Mesendoderm (in vitro differentiated cells): ENCODE measurements at regions not wholly inside any gene's neighbourhood (a gene's known extent, or its start where the extent isn't known, plus 50 kb on each side); places are given as distances from the start of the nearest gene placed in this dataset.
"Not testable (repeated sequence)": the region's sequence is repeated elsewhere in the genome, so short reads cannot be mapped to it uniquely, and the experiment has no call there.

Experiments used
- DNase-seq: peaks from one replicate; pipeline ENCODE4 v3.0.0; 2013
- H2AK5ac ChIP-seq: 2 replicates; pipeline ENCODE4 v1.6.1; 2013; ENCODE audit warnings: low read length, inconsistent platforms
- H2BK120ac ChIP-seq: 2 replicates; pipeline ENCODE4 v1.6.1; 2013; ENCODE audit warnings: low read depth, mild to moderate bottlenecking, low read length, moderate library complexity, mixed read lengths
- H2BK15ac ChIP-seq: replicated peaks from 2 replicates; pipeline ENCODE4 v1.6.1; 2013; ENCODE audit warnings: low read depth, mild to moderate bottlenecking, moderate library complexity
- H2BK5ac ChIP-seq: 2 replicates; pipeline ENCODE4 v1.6.1; 2013; ENCODE audit warnings: low read length, inconsistent platforms
- H3K18ac ChIP-seq: 2 replicates; pipeline ENCODE4 v1.6.1; 2013; ENCODE audit warnings: mild to moderate bottlenecking, low read length, mixed read lengths
- H3K23ac ChIP-seq: one replicate; pipeline ENCODE4 v1.6.1; 2013; ENCODE audit warnings: low read length
- H3K27ac ChIP-seq: 2 replicates; pipeline ENCODE4 v1.5.1; 2013; ENCODE audit warnings: low read depth, mild to moderate bottlenecking, inconsistent platforms, low read length, moderate library complexity
- H3K27me3 ChIP-seq: 2 replicates; pipeline ENCODE4 v1.6.1; 2013; ENCODE audit warnings: low read length, control low read depth, mild to moderate bottlenecking, inconsistent platforms; ENCODE audit not compliant: insufficient read depth, poor library complexity
- H3K36me3 ChIP-seq: 2 replicates; pipeline ENCODE4 v1.6.1; 2013; ENCODE audit warnings: low read length, inconsistent platforms; ENCODE audit not compliant: control insufficient read depth, insufficient read depth
- H3K4ac ChIP-seq: one replicate; pipeline ENCODE4 v1.6.1; 2013; ENCODE audit warnings: low read depth, mild to moderate bottlenecking, low read length, moderate library complexity
- H3K4me1 ChIP-seq: 2 replicates; pipeline ENCODE4 v1.6.1; 2013; ENCODE audit warnings: low read depth, low read length, inconsistent platforms; ENCODE audit not compliant: control insufficient read depth
- H3K4me2 ChIP-seq: 2 replicates; pipeline ENCODE4 v1.6.1; 2013; ENCODE audit warnings: low read length
- H3K4me3 ChIP-seq: 2 replicates; pipeline ENCODE4 v1.5.1; 2013; ENCODE audit warnings: mild to moderate bottlenecking, low read length
- H3K56ac ChIP-seq: one replicate; pipeline ENCODE4 v1.6.1; 2013; ENCODE audit warnings: low read length
- H3K79me1 ChIP-seq: 2 replicates; pipeline ENCODE4 v1.6.1; 2013; ENCODE audit warnings: low read length, inconsistent platforms
- H3K79me2 ChIP-seq: 2 replicates; pipeline ENCODE4 v1.6.1; 2013; ENCODE audit warnings: mild to moderate bottlenecking, low read length; ENCODE audit not compliant: control insufficient read depth, insufficient read depth
- H3K9ac ChIP-seq: 2 replicates; pipeline ENCODE4 v1.6.1; 2013; ENCODE audit warnings: low read length, inconsistent platforms
- H4K5ac ChIP-seq: one replicate; pipeline ENCODE4 v1.6.1; 2013; ENCODE audit warnings: low read length
- H4K8ac ChIP-seq: one replicate; pipeline ENCODE4 v1.6.1; 2013; ENCODE audit warnings: low read depth, mild to moderate bottlenecking, control low read depth, low read length, moderate library complexity
- WGBS: extraction: QIAGEN DNeasy Blood & Tissue Kit; methylation state at CpG from one replicate; pipeline ENCODE4 v1.1.7; 2013; ENCODE audit warnings: low lambda C conversion rate, missing lambda C conversion rate; ENCODE audit not compliant: insufficient coverage; ENCODE audit errors: extremely low coverage; 5-methylcytosine and 5-hydroxymethylcytosine counted together

- peak; percentile 2 for DNase-seq
- Histone ChIP-seq H3K4me1 (no peaks in the 10 kb centered on the region), H3K36me3 (no peaks in the 10 kb centered on the region), H2BK15ac (no peak overlapping the region), H4K8ac (no peak overlapping the region), H2BK120ac (no peak overlapping the region), H3K4me3 (no peak overlapping the region), H3K23ac (no peak overlapping the region), H3K18ac (no peak overlapping the region), H3K9ac (no peak overlapping the region), H2BK5ac (no peak overlapping the region), H3K4me2 (no peak overlapping the region), H4K5ac (no peak overlapping the region), H3K27ac (no peak overlapping the region), H3K56ac (no peak overlapping the region), H3K27me3 (no peaks in the 10 kb centered on the region), H3K79me2 (no peaks in the 10 kb centered on the region), H2AK5ac (no peak overlapping the region), H3K4ac (no peak overlapping the region), H3K79me1 (no peaks in the 10 kb centered on the region)
- no CpG with 5 or more reads among the region's 1 CpG for WGBS
Observed at GRCh38 chr17:71870546-71870862, 250.3 kb upstream of the SOX9 start.

DNA sequence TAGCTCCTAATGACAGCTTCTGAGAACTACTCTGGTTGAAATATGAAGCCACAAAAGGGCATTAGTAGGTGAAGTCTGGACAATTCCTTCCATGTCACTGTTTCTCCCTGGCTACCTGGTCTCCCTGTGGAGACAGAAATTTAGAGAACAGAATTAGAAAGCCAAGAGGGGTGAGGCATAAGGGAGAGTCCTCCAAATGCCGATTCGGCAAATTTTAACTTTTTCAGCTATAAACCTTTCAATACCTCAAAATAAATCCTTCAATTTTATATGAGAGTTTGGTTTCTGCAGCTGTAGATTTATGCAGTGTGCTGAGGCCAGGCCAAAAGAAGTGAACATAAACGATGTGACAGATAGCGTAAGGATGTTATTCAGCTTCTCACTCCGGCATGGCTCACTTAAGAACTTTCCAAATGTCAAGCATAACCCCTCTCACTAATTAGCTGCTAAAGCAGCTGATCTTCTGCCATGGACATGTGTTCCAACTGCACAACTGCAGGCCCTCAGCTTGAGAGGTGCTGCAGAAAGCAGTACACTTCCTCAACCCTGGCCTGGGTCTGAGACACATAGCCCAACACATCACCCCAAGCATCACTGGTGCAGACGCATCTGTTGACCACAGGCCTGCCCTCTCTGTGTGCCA, 247.9 kb upstream of the SOX9 start:
- Histone ChIP-seq H2BK5ac (no peak overlapping the region), H2BK15ac (no peak overlapping the region), H2AK5ac (no peak overlapping the region), H3K79me1 (no peaks in the 10 kb centered on the region), H2BK120ac (no peak overlapping the region), H3K79me2 (no peaks in the 10 kb centered on the region), H4K5ac (no peak overlapping the region), H3K4me1 (no peaks in the 10 kb centered on the region), H3K27me3 (no peaks in the 10 kb centered on the region), H3K56ac (no peak overlapping the region), H4K8ac (no peak overlapping the region), H3K9ac (no peak overlapping the region), H3K23ac (no peak overlapping the region), H3K4ac (no peak overlapping the region), H3K4me2 (no peak overlapping the region), H3K36me3 (no peaks in the 10 kb centered on the region), H3K27ac (no peak overlapping the region), H3K18ac (no peak overlapping the region), H3K4me3 (no peak overlapping the region)
- WGBS, result no CpG with 5 or more reads among the region's 6 CpGs
- no peak for DNase-seq

DNA sequence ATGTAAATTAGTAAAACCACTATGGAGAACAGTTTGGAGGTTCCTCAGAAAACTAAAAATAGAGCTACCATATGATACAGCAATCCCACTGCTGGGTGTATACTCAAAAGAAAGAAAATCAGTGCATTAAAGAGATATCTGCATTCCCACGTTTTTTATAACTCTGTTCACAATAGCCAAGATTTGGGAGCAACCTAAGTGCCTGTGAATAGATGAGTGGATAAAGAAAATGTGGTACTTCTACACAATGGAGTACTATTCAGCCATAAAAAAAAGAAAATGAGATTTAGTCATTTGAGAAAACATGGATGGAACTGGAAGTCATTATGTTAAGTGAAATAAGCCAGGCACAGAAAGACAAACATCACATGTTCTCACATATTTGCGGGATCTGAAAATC, 246.0 kb upstream of the SOX9 start:
- H3K18ac ChIP-seq, H4K8ac ChIP-seq, H3K4me1 ChIP-seq, H2BK5ac ChIP-seq, H3K9ac ChIP-seq, H3K79me1 ChIP-seq, DNase-seq, H3K23ac ChIP-seq, H3K27ac ChIP-seq, H3K4ac ChIP-seq, H2BK120ac ChIP-seq, H3K27me3 ChIP-seq, H3K4me2 ChIP-seq, H3K4me3 ChIP-seq, H3K36me3 ChIP-seq, H2AK5ac ChIP-seq, H3K79me2 ChIP-seq, H2BK15ac ChIP-seq, H4K5ac ChIP-seq, H3K56ac ChIP-seq: not testable (repeated sequence)
- WGBS, result no CpG with 5 or more reads among the region's 2 CpGs

GRCh38 chr17:71878271-71878670, 242.5 kb upstream of the SOX9 start:
- Histone ChIP-seq H2AK5ac (no peak overlapping the region), H3K27me3 (no peaks in the 10 kb centered on the region), H3K79me1 (no peaks in the 10 kb centered on the region), H4K5ac (no peak overlapping the region), H3K27ac (no peak overlapping the region), H3K4me2 (no peak overlapping the region), H3K79me2 (no peaks in the 10 kb centered on the region), H2BK5ac (no peak overlapping the region), H3K18ac (no peak overlapping the region), H3K36me3 (no peaks in the 10 kb centered on the region), H3K56ac (no peak overlapping the region), H2BK120ac (no peak overlapping the region), H3K23ac (no peak overlapping the region), H2BK15ac (no peak overlapping the region), H3K4me3 (no peak overlapping the region), H4K8ac (no peak overlapping the region), H3K4me1 (no peaks in the 10 kb centered on the region), H3K4ac (no peak overlapping the region), H3K9ac (no peak overlapping the region)
- WGBS, result no CpG with 5 or more reads among the region's 1 CpG
- DNase-seq, result no peak

DNA sequence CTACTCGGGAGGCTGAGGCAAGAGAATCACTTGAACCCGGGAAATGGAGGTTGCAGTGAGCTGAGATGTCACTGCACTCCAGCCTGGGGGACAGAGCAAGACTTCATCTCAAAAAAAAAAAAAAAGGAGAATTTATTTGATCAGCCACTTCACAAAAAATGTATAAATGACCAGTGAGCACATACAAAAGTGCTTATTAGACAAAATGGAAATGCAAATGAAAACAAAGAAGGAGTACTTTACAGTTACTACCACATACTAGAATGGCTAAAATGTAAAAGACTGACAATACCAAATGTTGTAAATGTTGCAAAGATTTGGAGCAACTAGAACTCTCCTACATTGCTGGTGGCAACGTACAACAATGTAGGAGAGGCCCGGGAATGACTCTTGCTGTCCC, 241.8 kb upstream of the SOX9 start:
- no peak overlapping the region for H3K9ac ChIP-seq
- H2BK5ac ChIP-seq, result no peak overlapping the region
- no peak overlapping the region for H3K4me2 ChIP-seq
- no CpG with 5 or more reads among the region's 4 CpGs for WGBS
- no peaks in the 10 kb centered on the region for H3K36me3 ChIP-seq
- H3K56ac ChIP-seq, result no peak overlapping the region
- no peaks in the 10 kb centered on the region for H3K4me1 ChIP-seq
- H3K4me3 ChIP-seq, result no peak overlapping the region
- no peak overlapping the region for H2AK5ac ChIP-seq
- H3K27me3 ChIP-seq, result no peaks in the 10 kb centered on the region
- H3K79me1 ChIP-seq, result no peaks in the 10 kb centered on the region
- H3K27ac ChIP-seq, result no peak overlapping the region
- H3K23ac ChIP-seq, result no peak overlapping the region
- H2BK120ac ChIP-seq, result no peak overlapping the region
- no peak overlapping the region for H4K5ac ChIP-seq
- DNase-seq, result no peak
- H3K18ac ChIP-seq, result no peak overlapping the region
- H2BK15ac ChIP-seq, result no peak overlapping the region
- H3K79me2 ChIP-seq, result no peaks in the 10 kb centered on the region
- H3K4ac ChIP-seq, result no peak overlapping the region
- H4K8ac ChIP-seq, result no peak overlapping the region

DNA sequence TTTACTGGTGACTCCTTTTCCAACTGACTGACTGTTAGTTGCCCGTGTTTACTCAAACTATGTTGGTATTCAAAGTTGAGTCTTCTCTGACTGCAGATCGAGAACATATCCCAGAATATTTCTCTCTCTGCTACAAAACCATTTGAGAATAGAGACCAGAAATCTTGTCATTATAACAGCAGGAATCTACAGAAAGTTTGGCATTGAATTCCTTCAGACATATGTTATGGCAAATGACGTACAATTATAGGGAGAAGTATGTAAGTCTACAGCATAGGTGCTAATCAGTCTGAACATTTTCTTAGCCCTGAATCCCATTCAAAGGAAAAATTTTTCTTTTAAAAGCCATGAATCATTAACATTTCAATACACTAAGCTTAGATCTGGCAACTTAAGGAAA, 239.8 kb upstream of the SOX9 start:
- Histone ChIP-seq H3K27ac (no peak overlapping the region), H2AK5ac (no peak overlapping the region), H3K4me1 (no peaks in the 10 kb centered on the region), H3K36me3 (no peaks in the 10 kb centered on the region), H3K18ac (no peak overlapping the region), H4K8ac (no peak overlapping the region), H3K79me2 (no peaks in the 10 kb centered on the region), H3K23ac (no peak overlapping the region), H2BK120ac (no peak overlapping the region), H3K4me3 (no peak overlapping the region), H3K4ac (no peak overlapping the region), H3K4me2 (no peak overlapping the region), H3K27me3 (no peaks in the 10 kb centered on the region), H4K5ac (no peak overlapping the region), H3K56ac (no peak overlapping the region), H3K9ac (no peak overlapping the region), H2BK5ac (no peak overlapping the region), H3K79me1 (no peaks in the 10 kb centered on the region), H2BK15ac (no peak overlapping the region)
- WGBS, result no CpG with 5 or more reads among the region's 3 CpGs
- no peak for DNase-seq
